ENCODE measurements at regions not wholly inside any gene's neighbourhood (a gene's known extent, or its start where the extent isn't known, plus 50 kb on each side); places are given as distances from the start of the nearest gene placed in this dataset.

DNA sequence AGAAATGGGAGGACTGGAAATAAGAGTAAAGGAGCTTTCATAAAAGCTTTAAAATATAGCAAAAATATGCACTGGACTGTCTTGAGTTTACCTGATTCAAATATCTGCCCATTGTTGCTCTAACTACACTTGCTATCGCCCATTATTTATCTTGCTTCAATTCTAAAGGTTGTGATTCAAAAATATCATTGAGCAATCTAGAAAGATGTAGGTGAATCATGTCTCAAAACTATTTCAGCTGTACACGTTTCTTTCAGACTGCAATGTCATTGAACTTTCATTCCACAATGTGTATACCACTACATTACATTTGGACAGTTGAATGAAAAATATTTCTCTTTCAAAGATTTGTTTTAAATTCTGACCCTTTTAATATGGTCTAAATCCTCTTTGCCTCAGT lies 545.6 kb downstream of the BMP2 start:
- Histone ChIP-seq H3K9me2 (replicated peaks; ENCODE audit: low read depth, low read length) (no peaks in the 10 kb centered on the region), H3K4me1 (ENCODE audit: insufficient read depth, low read length, poor library complexity, severe bottlenecking) (no peaks in the 10 kb centered on the region), H3K9me3 (ENCODE audit: insufficient read depth, low read depth, low read length) (no peaks in the 10 kb centered on the region), H3K9ac (ENCODE audit: low read depth, low read length, poor library complexity, severe bottlenecking) (no peak overlapping the region), H3K4me2 (ENCODE audit: low read depth, low read length, poor library complexity, severe bottlenecking) (no peak overlapping the region), H3K79me2 (ENCODE audit: insufficient read depth, low read length) (no peaks in the 10 kb centered on the region), H3K4me3 (ENCODE audit: low read length, poor library complexity, severe bottlenecking) (no peak overlapping the region), H3K27me3 (ENCODE audit: insufficient read depth, low read length, poor library complexity, severe bottlenecking) (no peaks in the 10 kb centered on the region), H2AFZ (ENCODE audit: low read length) (no peak overlapping the region), H4K20me1 (ENCODE audit: insufficient read depth, low read length, poor library complexity, severe bottlenecking) (no peaks in the 10 kb centered on the region), H3F3A (ENCODE audit: low read depth) (no peaks in the 10 kb centered on the region), H3K36me3 (ENCODE audit: insufficient read depth, low read length) (no peaks in the 10 kb centered on the region)
- no peak for TF ChIP-seq EZH2phosphoT487 (IDR thresholded peaks at IDR 0.05; ENCODE audit: borderline replicate concordance)
- TF ChIP-seq, protein P1, sequence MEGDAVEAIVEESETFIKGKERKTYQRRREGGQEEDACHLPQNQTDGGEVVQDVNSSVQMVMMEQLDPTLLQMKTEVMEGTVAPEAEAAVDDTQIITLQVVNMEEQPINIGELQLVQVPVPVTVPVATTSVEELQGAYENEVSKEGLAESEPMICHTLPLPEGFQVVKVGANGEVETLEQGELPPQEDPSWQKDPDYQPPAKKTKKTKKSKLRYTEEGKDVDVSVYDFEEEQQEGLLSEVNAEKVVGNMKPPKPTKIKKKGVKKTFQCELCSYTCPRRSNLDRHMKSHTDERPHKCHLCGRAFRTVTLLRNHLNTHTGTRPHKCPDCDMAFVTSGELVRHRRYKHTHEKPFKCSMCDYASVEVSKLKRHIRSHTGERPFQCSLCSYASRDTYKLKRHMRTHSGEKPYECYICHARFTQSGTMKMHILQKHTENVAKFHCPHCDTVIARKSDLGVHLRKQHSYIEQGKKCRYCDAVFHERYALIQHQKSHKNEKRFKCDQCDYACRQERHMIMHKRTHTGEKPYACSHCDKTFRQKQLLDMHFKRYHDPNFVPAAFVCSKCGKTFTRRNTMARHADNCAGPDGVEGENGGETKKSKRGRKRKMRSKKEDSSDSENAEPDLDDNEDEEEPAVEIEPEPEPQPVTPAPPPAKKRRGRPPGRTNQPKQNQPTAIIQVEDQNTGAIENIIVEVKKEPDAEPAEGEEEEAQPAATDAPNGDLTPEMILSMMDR (conservative IDR thresholded peaks at IDR 0.05; ENCODE audit: low read length), result no peak

DNA sequence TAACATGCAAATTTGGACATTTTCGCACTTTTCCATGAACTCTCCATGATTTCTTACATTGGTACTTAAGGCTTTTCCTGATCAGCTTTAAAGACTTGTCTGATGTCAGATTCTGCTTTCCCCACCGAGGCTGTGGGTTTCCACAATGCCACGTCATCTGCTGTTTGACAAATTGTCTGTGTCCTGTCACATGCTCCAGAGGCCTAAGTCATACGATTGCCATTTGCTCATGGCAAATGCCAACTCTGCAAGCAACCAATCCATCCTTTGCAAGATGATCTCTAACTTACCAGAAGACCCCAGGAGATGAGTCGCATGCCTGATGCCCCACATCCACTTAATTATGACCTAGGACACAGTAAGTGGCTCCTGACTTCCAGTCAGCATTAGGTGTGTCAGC lies 556.5 kb downstream of the BMP2 start:
- Histone ChIP-seq H3K9ac (ENCODE audit: low read depth, low read length, poor library complexity, severe bottlenecking) (no peak overlapping the region), H3K27me3 (ENCODE audit: insufficient read depth, low read length, poor library complexity, severe bottlenecking) (no peaks in the 10 kb centered on the region), H3F3A (ENCODE audit: low read depth) (no peaks in the 10 kb centered on the region), H3K79me2 (ENCODE audit: insufficient read depth, low read length) (no peaks in the 10 kb centered on the region), H3K36me3 (ENCODE audit: insufficient read depth, low read length) (no peaks in the 10 kb centered on the region), H3K9me3 (ENCODE audit: insufficient read depth, low read depth, low read length) (no peaks in the 10 kb centered on the region), H3K4me1 (ENCODE audit: insufficient read depth, low read length, poor library complexity, severe bottlenecking) (no peaks in the 10 kb centered on the region), H4K20me1 (ENCODE audit: insufficient read depth, low read length, poor library complexity, severe bottlenecking) (no peaks in the 10 kb centered on the region), H3K9me2 (replicated peaks; ENCODE audit: low read depth, low read length) (no peaks in the 10 kb centered on the region; the same call in 1 of the 2 replicates), H3K4me2 (ENCODE audit: low read depth, low read length, poor library complexity, severe bottlenecking) (no peak overlapping the region), H3K4me3 (ENCODE audit: low read length, poor library complexity, severe bottlenecking) (no peak overlapping the region), H2AFZ (ENCODE audit: low read length) (no peak overlapping the region)
- TF ChIP-seq, protein P1 (conservative IDR thresholded peaks at IDR 0.05; ENCODE audit: low read length), result no peak
- no peak for TF ChIP-seq EZH2phosphoT487 (IDR thresholded peaks at IDR 0.05; ENCODE audit: borderline replicate concordance)

DNA sequence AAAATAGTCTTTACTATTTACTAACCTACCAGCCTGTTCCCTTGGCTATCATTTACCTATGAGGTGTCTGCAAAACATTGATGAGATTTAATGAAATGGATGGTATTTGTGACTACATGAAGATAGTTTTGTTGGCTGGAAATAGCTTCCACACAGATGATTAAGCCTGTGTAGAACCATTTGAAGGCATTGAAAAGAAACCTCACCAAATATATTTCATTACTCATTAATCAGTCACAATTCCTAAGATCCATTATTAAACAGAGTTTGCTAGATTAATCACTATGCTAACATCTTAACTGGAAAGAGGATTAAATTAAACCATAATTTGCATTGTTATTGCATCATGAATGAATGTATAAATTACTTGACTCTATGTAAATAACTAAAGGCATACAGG lies 560.3 kb downstream of the BMP2 start:
- Histone ChIP-seq H3K4me3 (ENCODE audit: low read length, poor library complexity, severe bottlenecking) (no peak overlapping the region), H3K9me2 (replicated peaks; ENCODE audit: low read depth, low read length) (no peaks in the 10 kb centered on the region; the same call in 1 of the 2 replicates), H3K9ac (ENCODE audit: low read depth, low read length, poor library complexity, severe bottlenecking) (no peak overlapping the region), H3K4me1 (ENCODE audit: insufficient read depth, low read length, poor library complexity, severe bottlenecking) (no peaks in the 10 kb centered on the region), H3F3A (ENCODE audit: low read depth) (no peaks in the 10 kb centered on the region), H4K20me1 (ENCODE audit: insufficient read depth, low read length, poor library complexity, severe bottlenecking) (no peaks in the 10 kb centered on the region), H3K79me2 (ENCODE audit: insufficient read depth, low read length) (no peaks in the 10 kb centered on the region), H3K9me3 (ENCODE audit: insufficient read depth, low read depth, low read length) (no peaks in the 10 kb centered on the region), H3K27me3 (ENCODE audit: insufficient read depth, low read length, poor library complexity, severe bottlenecking) (no peaks in the 10 kb centered on the region), H2AFZ (ENCODE audit: low read length) (no peak overlapping the region), H3K4me2 (ENCODE audit: low read depth, low read length, poor library complexity, severe bottlenecking) (no peak overlapping the region), H3K36me3 (ENCODE audit: insufficient read depth, low read length) (no peaks in the 10 kb centered on the region)
- TF ChIP-seq EZH2phosphoT487 (IDR thresholded peaks at IDR 0.05; ENCODE audit: borderline replicate concordance), result no peak
- TF ChIP-seq, protein P1 (conservative IDR thresholded peaks at IDR 0.05; ENCODE audit: low read length), result no peak
